GM10248 (cell line): ENCODE measurements at regions not wholly inside any gene's neighbourhood (a gene's known extent, or its start where the extent isn't known, plus 50 kb on each side); places are given as distances from the start of the nearest gene placed in this dataset.

Source experiments
- CTCF ChIA-PET: fragments of 300-600 bp; sonication (Branson Sonifier 250); formaldehyde crosslinking; extraction: SDS; loops from one replicate; lab custom pipeline; 2021; ENCODE audit warnings: antibody characterized with exemption; lab: Yijun Ruan, JAX
- POLR2A ChIA-PET: fragments of 350-650 bp; sonication (Branson Sonifier 250); formaldehyde crosslinking; extraction: SDS; loops from one replicate; lab custom pipeline; 2020; ENCODE audit warnings: antibody characterized with exemption; lab: Yijun Ruan, JAX
- DNase-seq: peaks from one replicate; pipeline ENCODE4 v3.0.0; 2012; ENCODE audit errors: extremely low spot score
- TF ChIP-seq, protein P1 (sequence below): IDR thresholded peaks from 2 replicates; pipeline ENCODE4 v1.5.1; 2012; ENCODE audit warnings: mild to moderate bottlenecking, low read depth; ENCODE audit errors: extremely low read depth, missing control alignments, control extremely low read depth

DNA sequence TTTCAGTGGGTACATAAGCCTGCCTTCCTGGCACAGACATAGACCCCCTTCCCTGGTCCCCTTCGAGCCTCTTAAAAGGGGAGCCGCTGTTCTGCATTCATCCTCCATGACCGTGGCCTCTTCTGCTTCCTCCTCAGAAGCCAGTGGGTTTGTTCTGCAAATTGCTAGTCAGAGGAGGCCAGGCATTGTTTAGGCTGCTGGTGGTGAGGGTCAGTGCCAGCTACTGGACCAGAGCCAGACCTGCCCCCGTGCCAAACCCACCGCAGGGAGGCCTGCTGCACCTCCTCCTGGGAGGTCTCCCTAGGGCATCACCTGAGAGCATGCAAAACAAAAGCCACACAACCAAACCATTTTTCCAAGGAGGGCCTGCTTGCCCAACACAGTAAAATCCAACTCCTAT, 178.4 kb downstream of the MIS18A start:
- POLR2A ChIA-PET, result no interaction called here
- TF ChIP-seq, protein P1, sequence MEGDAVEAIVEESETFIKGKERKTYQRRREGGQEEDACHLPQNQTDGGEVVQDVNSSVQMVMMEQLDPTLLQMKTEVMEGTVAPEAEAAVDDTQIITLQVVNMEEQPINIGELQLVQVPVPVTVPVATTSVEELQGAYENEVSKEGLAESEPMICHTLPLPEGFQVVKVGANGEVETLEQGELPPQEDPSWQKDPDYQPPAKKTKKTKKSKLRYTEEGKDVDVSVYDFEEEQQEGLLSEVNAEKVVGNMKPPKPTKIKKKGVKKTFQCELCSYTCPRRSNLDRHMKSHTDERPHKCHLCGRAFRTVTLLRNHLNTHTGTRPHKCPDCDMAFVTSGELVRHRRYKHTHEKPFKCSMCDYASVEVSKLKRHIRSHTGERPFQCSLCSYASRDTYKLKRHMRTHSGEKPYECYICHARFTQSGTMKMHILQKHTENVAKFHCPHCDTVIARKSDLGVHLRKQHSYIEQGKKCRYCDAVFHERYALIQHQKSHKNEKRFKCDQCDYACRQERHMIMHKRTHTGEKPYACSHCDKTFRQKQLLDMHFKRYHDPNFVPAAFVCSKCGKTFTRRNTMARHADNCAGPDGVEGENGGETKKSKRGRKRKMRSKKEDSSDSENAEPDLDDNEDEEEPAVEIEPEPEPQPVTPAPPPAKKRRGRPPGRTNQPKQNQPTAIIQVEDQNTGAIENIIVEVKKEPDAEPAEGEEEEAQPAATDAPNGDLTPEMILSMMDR, result no peak
- no peak for DNase-seq
- CTCF ChIA-PET, result no interaction called here

DNA sequence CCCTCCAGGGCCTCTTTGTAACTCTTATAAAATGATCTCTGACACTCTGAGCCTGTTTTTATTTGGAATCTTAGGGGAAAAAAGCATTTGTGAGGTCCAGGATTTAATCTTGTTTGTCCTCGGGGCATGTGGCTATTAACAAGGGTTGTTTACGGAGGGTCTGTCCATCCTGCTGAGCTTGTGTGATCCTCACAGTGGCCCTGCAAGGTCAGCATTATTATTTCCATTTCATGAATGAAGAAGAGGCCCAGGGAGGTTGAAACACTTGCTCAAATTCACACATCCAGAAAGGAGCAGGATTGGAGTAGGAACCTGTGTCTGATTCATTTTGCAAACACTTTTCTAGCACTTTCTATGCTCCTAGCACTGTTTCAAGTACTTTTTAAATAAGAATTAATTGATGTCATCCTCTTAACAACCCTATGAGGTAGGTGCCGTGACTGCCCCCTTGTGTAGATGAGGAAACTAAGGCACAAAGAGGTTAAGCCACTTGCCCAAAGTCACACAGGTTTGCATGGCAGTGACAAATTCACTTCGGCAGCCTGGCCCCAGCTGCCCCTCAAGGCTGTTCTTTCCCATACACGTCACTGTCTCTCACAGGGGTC, 178.9 kb downstream of the MIS18A start:
- TF ChIP-seq, protein P1, result no peak
- ChIA-PET CTCF (no interaction called here), POLR2A (no interaction called here)
- no peak for DNase-seq

DNA sequence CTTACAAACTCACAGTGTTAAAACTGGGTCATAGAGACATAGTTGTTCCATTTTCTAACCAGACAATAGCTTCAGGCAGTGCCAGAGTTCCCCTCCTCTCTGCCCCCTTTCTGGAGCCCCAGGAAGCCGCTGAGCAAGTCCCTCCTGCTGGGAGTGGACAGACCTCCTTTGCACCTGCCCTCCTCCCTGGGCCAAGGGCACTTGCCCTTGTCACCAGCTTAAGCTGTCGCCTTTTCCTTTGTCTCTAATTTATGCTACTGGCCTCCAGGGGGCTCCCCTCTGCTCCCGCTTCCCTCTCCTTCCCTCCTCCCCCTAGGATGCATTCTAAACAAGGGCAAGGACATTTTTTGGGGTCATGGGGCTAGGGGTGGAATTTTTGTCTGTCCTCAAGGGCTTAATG, 182.4 kb downstream of the MIS18A start:
- CTCF ChIA-PET, result interaction anchor here (0.8 to 2.1 kb wide), 12 partner anchors 9 to 504 kb away, joined by 3 to 10 read pairs (median 4); no protein-coding TSS in a partner anchor
- TF ChIP-seq, protein P1, result peak; percentile 34
- POLR2A ChIA-PET, result no interaction called here
- DNase-seq, result peak; percentile 38

DNA sequence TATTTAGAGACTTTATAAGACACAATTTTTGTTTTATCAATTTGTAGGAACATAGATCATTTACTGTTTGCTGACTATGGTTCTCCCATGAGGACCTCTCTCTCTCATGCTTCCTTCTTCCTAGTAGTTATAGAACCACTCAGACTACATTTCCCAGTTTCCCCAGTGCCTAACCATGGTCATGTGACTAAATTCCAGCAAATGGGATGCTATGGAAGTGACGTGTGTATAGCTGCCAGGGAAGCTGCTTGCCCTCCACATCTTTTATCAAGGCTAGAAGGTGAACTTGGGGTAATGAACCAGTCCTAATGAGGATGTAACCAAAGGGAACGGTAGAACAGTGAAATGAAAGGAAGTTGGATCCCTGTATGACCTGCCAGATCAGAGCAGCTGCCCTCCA, 184.0 kb downstream of the MIS18A start:
- CTCF ChIA-PET, result interaction anchor here (0.8 kb wide), 1 partner anchor 163 kb away, joined by 3 read pairs; no protein-coding TSS in a partner anchor

DNA sequence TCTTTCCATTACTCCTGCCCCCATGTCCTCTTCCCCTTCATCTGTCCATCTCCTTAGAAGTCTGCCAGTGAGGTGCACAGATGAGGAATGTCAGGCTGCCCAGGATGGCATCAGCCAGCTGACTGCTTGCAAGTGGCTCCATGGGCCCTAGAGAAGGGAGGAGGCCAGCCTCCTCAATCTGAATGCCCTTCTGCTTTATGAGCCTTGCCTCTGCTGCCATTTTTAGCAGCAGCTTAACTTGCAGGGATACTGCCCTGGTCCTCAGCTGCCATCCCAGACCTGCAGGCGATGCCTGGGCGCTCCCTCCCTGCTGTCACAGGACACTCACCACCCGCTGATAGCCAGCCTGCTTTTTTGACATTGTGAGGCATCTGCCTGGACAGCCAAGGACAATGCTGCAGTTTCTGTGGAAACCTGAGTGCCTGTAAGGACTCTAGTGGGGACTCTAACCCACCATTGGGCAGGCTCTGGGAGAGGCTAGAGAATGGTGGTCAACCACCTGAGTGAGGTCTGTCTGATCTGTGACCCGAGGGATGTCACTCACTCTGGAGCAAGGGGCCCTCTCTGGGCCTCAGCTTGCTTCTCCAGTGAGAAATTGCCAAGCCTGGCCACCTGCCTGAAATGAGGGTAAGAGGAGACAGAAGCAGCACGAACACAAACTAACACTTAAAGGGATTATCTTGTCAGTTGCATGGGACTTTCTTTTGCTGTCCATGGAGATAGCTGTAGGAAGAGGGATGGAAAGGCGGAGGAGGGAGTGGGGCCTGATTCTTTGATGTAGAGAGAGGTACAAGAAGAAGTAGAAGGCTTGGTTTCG, 185.0 kb downstream of the MIS18A start:
- no peak for DNase-seq
- ChIA-PET CTCF (interaction anchor here (0.8 kb wide), 1 partner anchor 164 kb away, joined by 3 read pairs; no protein-coding TSS in a partner anchor), POLR2A (no interaction called here)
- TF ChIP-seq, protein P1, result no peak

More for the DNA sequence above, 184.0 kb downstream of the MIS18A start:
- POLR2A ChIA-PET, result interaction anchor here (0.5 kb wide), 1 partner anchor 299 kb away, joined by 4 read pairs; no protein-coding TSS in a partner anchor
- no peak for DNase-seq
- TF ChIP-seq, protein P1, result no peak

DNA sequence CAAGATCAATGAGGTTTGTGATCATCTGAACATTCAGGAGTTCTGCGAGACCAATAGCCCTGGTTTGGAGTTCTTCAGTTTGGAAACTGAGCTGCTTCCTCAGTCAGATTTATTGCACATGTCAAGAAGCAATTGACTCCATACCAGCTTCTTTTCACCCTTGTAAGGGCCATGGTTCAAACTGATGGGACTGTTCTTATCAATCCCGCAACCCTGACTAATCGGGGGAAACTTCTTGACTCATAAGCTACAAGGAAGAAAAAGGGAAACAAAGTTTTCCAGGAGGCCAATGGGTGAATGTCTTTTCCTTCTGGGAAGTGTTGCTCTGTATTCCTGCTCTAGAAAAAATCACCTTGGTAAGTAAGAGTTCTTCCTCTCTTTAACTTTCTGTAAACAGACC, 187.9 kb downstream of the MIS18A start:
- DNase-seq, result no peak
- ChIA-PET CTCF (interaction anchor here (0.8 kb wide), 1 partner anchor 24 kb away, joined by 3 read pairs; no protein-coding TSS in a partner anchor), POLR2A (no interaction called here)
- TF ChIP-seq, protein P1, result no peak
